ENCODE measurements at regions not wholly inside any gene's neighbourhood (a gene's known extent, or its start where the extent isn't known, plus 50 kb on each side); places are given as distances from the start of the nearest gene placed in this dataset.

- TF ChIP-seq HMGXB4 (CRISPR knock-in tag; IDR thresholded peaks at IDR 0.05; ENCODE audit: borderline replicate concordance) (no peak), KDM5A (IDR thresholded peaks at IDR 0.05) (no peak)
These were observed 55.4 kb upstream of the GREM2 start (continued) for GRCh38 chr1:240667351-240667750.

- WGBS (ENCODE audit: missing lambda C conversion rate): 56% methylated on average over 9 of the region's 9 CpGs
- ChIA-PET CTCF (no interaction called here), POLR2A (no interaction called here)
- Histone ChIP-seq H3K4me2 (no peak overlapping the region), H3K9me3 (no peaks in the 10 kb centered on the region), H3K4me1 (no peaks in the 10 kb centered on the region), H3K27ac (no peak overlapping the region), H3K4me3 (no peak overlapping the region)
- no peak for TF ChIP-seq HOXB5 (CRISPR knock-in tag; IDR thresholded peaks at IDR 0.05)
- no peak for TF ChIP-seq HOXB13 (CRISPR knock-in tag; IDR thresholded peaks at IDR 0.05; ENCODE audit: low read depth)
- no peak for TF ChIP-seq PHF8 (IDR thresholded peaks at IDR 0.05; ENCODE audit: borderline replicate concordance, low read depth)
- no peak for TF ChIP-seq ZSCAN20 (CRISPR knock-in tag; IDR thresholded peaks at IDR 0.05)
- TF ChIP-seq POLR2AphosphoS2 (conservative IDR thresholded peaks at IDR 0.05; ENCODE audit: low read length): no peak
- no peak for TF ChIP-seq TP53 (CRISPR knock-in tag; IDR thresholded peaks at IDR 0.05)
- TF ChIP-seq POLR2A (IDR thresholded peaks at IDR 0.05; ENCODE audit: low read length): no peak
- no peak for TF ChIP-seq HES2 (IDR thresholded peaks at IDR 0.05)
- TF ChIP-seq EHMT2 (IDR thresholded peaks at IDR 0.05; ENCODE audit: low read depth): no peak
- TF ChIP-seq NPAS2 (CRISPR knock-in tag; IDR thresholded peaks at IDR 0.05; ENCODE audit: borderline replicate concordance): no peak
- TF ChIP-seq HDAC2 (IDR thresholded peaks at IDR 0.05): no peak
- no peak for FAIRE-seq
- no peak for DNase-seq (ENCODE audit: low read depth in 1 of 2, low spot score in 1 of 2)
- no peak for ATAC-seq
These were observed 54.7 kb upstream of the GREM2 start for GRCh38 chr1:240666568-240667198.

GRCh38 chr1:240663169-240663879, 51.4 kb upstream of the GREM2 start:
- ChIA-PET CTCF (no interaction called here), POLR2A (no interaction called here)
- Histone ChIP-seq H3K4me2 (no peak overlapping the region), H3K9me3 (no peaks in the 10 kb centered on the region), H3K4me1 (no peaks in the 10 kb centered on the region), H3K4me3 (no peak overlapping the region), H3K27ac (no peak overlapping the region)
- TF ChIP-seq MAFK (IDR thresholded peaks at IDR 0.05; ENCODE audit: partially characterized antibody) (peak; percentile 90), HES2 (IDR thresholded peaks at IDR 0.05) (no peak)
- WGBS (ENCODE audit: missing lambda C conversion rate): 50% methylated on average over 1 of the region's 1 CpG
- FAIRE-seq: no peak
- ATAC-seq: no peak
- no peak for DNase-seq (ENCODE audit: low read depth in 1 of 2, low spot score in 1 of 2)

Small RNA genes in the stretch of these regions (small RNA-seq; reads per million reads assigned to genes)
- 0 reads per million in 6 experiments for gene RF00019

Measured in A549 (cell line).